ENCODE measurements at regions not wholly inside any gene's neighbourhood (a gene's known extent, or its start where the extent isn't known, plus 50 kb on each side); places are given as distances from the start of the nearest gene placed in this dataset.

DNA sequence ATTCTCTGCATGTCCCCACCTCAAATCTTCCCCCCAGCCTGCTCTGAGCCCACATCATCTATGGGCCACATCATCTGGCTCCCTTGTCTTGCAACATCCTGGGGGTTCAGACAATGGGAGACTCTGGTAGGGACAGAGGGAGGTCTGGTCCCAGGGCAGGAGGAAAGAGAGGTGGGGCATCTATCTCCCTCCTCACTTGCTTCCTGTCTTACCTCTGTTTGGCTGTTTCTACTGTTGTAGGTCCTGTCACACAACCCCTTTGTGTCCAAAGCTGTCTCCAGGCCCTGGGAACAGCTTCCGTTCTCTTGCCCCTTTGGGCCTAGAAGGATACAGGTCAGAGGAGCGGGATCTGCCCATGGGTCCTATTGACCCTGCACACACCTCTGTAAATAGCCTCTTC, 227.2 kb downstream of the NSG2 start:
- Histone ChIP-seq H3K36me3 (replicated peaks in 1 of 2; ENCODE audit: control insufficient read depth in 1 of 2, insufficient read depth in 2 of 2, low read length in 2 of 2) (no peaks in the 10 kb centered on the region), H3K9me3 (replicated peaks in 1 of 2; ENCODE audit: control insufficient read depth in 1 of 2, insufficient read depth in 1 of 2, low read length in 2 of 2) (no peaks in the 10 kb centered on the region), H3K4me2 (replicated peaks; ENCODE audit: extremely low read depth, low read length, poor library complexity, severe bottlenecking) (no peak overlapping the region), H3K27me3 (ENCODE audit: control insufficient read depth in 2 of 2, insufficient read depth in 2 of 2, low read length in 2 of 2) (no peaks in the 10 kb centered on the region), H3K79me2 (ENCODE audit: insufficient read depth, low read length) (no peaks in the 10 kb centered on the region), H4K20me1 (ENCODE audit: insufficient read depth, low read length) (no peaks in the 10 kb centered on the region), H3K9ac (ENCODE audit: insufficient read depth, low read length, poor library complexity, severe bottlenecking) (no peak overlapping the region), H3K4me1 (ENCODE audit: control insufficient read depth in 1 of 2, insufficient read depth in 2 of 2, low read length in 2 of 2) (no peaks in the 10 kb centered on the region), H3K27ac (ENCODE audit: low read depth in 1 of 2, low read length in 2 of 2) (no peak overlapping the region), H2AFZ (ENCODE audit: insufficient read depth, low read depth, low read length, poor library complexity, severe bottlenecking) (no peak overlapping the region), H3K4me3 (replicated peaks in 1 of 3; ENCODE audit: low read depth in 2 of 3, low read length in 3 of 3) (no peak overlapping the region)
- intact Hi-C loops (cut with micrococcal nuclease) = no loop called here
- Mint-ChIP-seq H3K27ac (no peak overlapping the region), H3K4me1 (no peaks in the 10 kb centered on the region), H3K4me3 (no peak overlapping the region), H3K36me3 (no peaks in the 10 kb centered on the region), H3K9me3 (peaks cover 0 to 4% (median 1%) of the 10 kb centered on the region in 7 donors), H3K27me3 (ENCODE audit: low read depth in 3 of 3) (peaks cover 0 to 4% (median 2%) of the 10 kb centered on the region in 3 donors)
- 91% methylated on average over 1 of the region's 2 CpGs for WGBS (ENCODE audit: insufficient coverage)
- TF ChIP-seq CTCF (IDR thresholded peaks at IDR 0.05) = no peak
- no peak for DNase-seq

GRCh38 chr5:174273325-174273724, 227.8 kb downstream of the NSG2 start:
- Mint-ChIP-seq H3K9me3 (peaks cover 0 to 4% (median 1%) of the 10 kb centered on the region in 7 donors), H3K27me3 (ENCODE audit: low read depth in 3 of 3) (peaks cover 1 to 4% (median 2%) of the 10 kb centered on the region in 3 donors), H3K36me3 (no peaks in the 10 kb centered on the region), H3K4me3 (no peak overlapping the region), H3K27ac (no peak overlapping the region), H3K4me1 (no peaks in the 10 kb centered on the region)
- WGBS (ENCODE audit: insufficient coverage) = 80% methylated on average over 4 of the region's 4 CpGs
- Histone ChIP-seq H3K79me2 (ENCODE audit: insufficient read depth, low read length) (no peaks in the 10 kb centered on the region), H3K27ac (ENCODE audit: low read depth in 1 of 2, low read length in 2 of 2) (no peak overlapping the region), H2AFZ (ENCODE audit: insufficient read depth, low read depth, low read length, poor library complexity, severe bottlenecking) (no peak overlapping the region), H3K4me3 (replicated peaks in 1 of 3; ENCODE audit: low read depth in 2 of 3, low read length in 3 of 3) (no peak overlapping the region), H4K20me1 (ENCODE audit: insufficient read depth, low read length) (no peaks in the 10 kb centered on the region), H3K4me2 (replicated peaks; ENCODE audit: extremely low read depth, low read length, poor library complexity, severe bottlenecking) (no peak overlapping the region), H3K9me3 (replicated peaks in 1 of 2; ENCODE audit: control insufficient read depth in 1 of 2, insufficient read depth in 1 of 2, low read length in 2 of 2) (no peaks in the 10 kb centered on the region), H3K4me1 (ENCODE audit: control insufficient read depth in 1 of 2, insufficient read depth in 2 of 2, low read length in 2 of 2) (no peaks in the 10 kb centered on the region), H3K27me3 (ENCODE audit: control insufficient read depth in 2 of 2, insufficient read depth in 2 of 2, low read length in 2 of 2) (no peaks in the 10 kb centered on the region), H3K36me3 (replicated peaks in 1 of 2; ENCODE audit: control insufficient read depth in 1 of 2, insufficient read depth in 2 of 2, low read length in 2 of 2) (no peaks in the 10 kb centered on the region), H3K9ac (ENCODE audit: insufficient read depth, low read length, poor library complexity, severe bottlenecking) (no peak overlapping the region)
- no peak for DNase-seq
- intact Hi-C loops (cut with micrococcal nuclease) = no loop called here
- no peak for TF ChIP-seq CTCF (IDR thresholded peaks at IDR 0.05)

Data from CD14-positive monocyte (primary cell).